KG1 (cell line): ENCODE measurements at regions not wholly inside any gene's neighbourhood (a gene's known extent, or its start where the extent isn't known, plus 50 kb on each side); places are given as distances from the start of the nearest gene placed in this dataset.
"Not testable (repeated sequence)": the region's sequence is repeated elsewhere in the genome, so short reads cannot be mapped to it uniquely, and the experiment has no call there.

Source experiments
- DNase-seq: peaks from one replicate; lab custom pipeline; 2025; lab: John Stamatoyannopoulos, UW

DNA sequence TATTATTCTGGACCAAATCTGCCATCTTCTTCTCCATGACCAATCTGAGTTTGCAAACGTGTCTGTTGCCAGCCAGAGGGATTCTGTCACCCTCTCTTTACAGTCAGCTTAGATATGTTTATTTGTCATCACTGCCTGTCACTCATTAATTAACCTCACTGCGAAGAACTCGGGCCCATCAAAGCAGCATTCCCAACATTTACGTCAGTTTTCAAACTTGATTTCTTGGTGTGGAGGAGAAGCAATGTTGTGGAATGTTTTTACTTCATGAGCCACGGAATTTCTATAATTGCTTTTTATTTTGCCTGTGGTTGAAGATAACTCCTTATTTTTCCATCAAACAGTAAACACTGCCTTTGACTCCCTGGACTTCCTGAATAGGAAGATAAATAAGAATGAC, 91.8 kb upstream of the CNKSR3 start:
- DNase-seq, result no peak

GRCh38 chr6:154602708-154603107, 92.2 kb upstream of the CNKSR3 start:
- DNase-seq, result no peak

GRCh38 chr6:154604119-154604518, 93.6 kb upstream of the CNKSR3 start:
- DNase-seq, result no peak

DNA sequence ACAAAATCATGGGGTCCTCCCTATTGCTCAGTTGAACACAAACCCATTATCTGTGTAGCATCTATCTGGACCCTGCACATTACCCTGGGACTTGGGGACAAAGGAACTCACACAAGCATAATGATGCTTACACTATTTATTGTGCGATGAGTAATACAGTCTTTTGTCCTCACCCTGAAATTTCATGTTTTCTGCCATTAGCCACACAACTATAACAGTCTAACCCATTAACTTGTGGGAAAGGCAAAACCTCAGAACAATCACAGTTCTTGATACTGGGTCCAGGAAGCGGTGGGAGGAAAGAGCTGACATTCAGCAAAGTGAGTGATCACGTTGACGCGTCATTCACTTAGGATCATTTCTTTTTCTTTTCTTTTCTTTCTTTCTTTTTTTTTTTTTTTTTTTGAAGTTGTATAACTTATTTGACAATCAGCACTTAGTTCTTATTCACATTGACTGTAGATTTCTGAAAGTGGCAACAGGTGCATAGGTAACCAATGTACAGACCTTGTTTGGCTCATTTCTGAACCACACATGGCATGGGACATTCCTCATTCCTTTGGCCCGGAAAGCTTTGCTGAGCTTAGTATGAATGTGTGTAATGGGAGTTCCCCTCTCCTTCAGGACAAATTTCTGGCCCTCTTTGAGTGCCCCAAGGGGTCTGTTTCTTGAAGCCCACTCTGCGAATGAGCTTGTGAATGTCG, 94.8 kb upstream of the CNKSR3 start:
- DNase-seq, result no peak

DNA sequence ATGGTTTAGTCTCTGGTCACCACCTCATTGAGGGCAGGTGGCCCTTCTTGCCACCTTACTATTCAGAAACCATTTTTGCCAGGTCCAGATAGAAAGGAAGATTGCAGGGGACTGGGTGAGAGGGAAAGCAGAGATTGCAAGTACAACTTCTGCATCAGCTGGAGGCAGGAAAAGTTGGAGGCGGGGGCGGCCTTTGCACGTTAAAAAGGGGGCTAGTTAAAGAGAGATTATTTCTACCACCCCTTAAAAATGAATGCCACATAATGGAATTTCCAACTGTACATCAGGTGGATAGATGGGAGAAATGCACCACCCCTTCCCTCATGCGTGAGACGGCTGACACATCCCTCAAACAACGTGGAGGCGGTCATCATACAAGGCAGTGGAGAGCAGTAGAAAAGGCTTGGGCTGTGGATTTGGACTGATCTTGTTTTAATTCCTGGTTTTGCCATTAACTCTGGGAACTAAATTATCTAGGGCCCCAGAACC, 95.4 kb upstream of the CNKSR3 start:
- DNase-seq, result no peak

DNA sequence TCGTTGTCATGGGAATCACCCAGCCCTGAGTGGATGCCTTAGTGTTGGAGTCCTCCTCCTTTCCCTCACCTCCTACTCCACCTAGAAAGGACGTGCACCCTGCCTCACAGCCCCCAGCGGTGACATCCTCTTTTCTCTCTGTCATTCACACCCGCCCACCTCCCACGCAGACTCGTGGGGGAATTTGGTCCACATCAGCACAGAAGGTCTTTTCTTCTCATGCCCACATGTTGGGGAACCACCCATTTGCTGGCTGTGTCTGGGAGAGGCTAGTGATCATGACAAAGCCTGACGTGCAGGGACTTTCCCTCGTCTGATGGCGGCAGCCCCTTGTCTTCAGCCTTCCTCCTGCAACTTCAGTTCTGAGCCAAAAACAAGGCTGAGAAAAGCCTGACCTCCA, 96.0 kb upstream of the CNKSR3 start:
- no peak for DNase-seq

- no peak for DNase-seq
These were observed 96.4 kb upstream of the CNKSR3 start for GRCh38 chr6:154606860-154607259.

DNA sequence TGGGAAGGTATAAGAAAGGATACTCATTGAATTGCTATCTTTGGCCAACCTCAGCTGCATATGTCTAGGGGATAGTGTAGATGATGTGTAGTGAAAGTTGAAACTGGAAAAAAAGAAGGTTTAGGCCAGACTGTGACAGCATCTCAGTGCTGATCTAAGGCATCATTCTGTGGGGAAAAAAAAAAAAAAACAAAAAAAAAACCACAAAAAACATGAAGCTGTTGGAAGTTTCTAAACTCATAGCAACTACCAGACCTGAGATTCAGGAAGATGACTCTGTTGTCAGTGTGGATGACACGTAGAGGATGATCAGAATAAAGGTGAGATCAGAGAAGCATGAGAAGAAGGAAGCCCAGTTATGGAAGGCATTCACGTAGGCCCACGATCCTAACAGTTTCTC, 100.8 kb upstream of the CNKSR3 start:
- no peak for DNase-seq

DNA sequence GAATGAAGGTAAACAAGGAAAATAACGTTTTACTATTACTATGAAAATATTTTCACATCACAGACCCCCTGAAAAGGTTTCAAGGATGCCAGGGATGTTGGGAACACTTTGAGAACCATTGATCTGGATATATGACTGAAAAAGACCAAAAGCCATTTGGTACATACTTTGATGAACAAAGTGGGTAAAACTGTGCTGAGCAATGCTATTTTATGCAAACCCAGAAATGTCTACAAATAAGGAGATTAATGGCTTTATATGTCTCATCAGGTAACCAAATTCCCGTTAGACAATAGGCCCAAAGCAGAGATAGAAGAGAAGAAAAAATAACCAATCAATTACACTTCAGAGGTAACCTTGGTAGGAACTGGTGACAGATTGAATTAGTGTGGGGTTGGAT, 101.4 kb upstream of the CNKSR3 start:
- DNase-seq, result no peak

- no peak for DNase-seq
These were observed 102.7 kb upstream of the CNKSR3 start for GRCh38 chr6:154613137-154613676.

GRCh38 chr6:154614101-154614500, 103.6 kb upstream of the CNKSR3 start:
- no peak for DNase-seq

DNA sequence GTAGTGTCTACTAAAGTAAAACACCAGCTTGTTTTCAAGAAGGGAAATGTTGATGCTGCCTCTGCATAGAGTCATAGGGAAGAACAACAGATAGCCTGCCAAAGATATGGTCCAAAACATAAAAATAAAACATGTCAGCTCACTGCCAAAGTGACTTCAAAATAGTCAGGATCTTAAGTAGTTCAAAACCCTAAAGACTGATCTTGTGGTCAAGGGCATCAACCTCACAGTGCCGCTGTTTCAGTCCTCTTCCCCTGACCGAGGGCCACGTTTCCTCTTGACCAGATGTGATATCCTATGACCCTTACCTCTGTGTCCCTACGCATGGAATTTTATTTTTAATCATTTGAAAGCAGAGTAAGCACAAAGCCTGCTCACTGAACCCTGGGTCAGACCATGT, 104.2 kb upstream of the CNKSR3 start:
- DNase-seq, result no peak

GRCh38 chr6:154615483-154616025, 105.1 kb upstream of the CNKSR3 start:
- no peak for DNase-seq

- no peak for DNase-seq
These were observed 106.7 kb upstream of the CNKSR3 start for GRCh38 chr6:154617175-154617574.

DNA sequence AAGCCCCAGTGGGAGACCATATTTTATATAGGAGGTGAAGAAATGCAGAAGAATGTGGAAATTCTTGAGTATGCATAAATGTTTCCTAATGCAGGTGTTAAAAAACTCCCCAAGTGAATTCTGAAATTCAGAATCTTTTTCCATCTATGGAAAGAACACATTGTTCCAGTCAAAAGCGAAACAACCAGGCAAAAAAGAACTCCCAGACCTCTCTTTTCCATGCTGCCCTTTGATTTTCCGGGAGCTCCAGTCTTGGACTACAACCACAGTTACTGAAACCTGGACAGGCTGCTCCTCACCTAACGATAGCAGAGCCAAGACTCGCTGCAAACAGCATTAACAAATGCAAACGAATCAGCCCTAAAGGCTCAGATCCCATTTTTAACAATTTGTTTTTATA, 108.7 kb upstream of the CNKSR3 start:
- no peak for DNase-seq

DNA sequence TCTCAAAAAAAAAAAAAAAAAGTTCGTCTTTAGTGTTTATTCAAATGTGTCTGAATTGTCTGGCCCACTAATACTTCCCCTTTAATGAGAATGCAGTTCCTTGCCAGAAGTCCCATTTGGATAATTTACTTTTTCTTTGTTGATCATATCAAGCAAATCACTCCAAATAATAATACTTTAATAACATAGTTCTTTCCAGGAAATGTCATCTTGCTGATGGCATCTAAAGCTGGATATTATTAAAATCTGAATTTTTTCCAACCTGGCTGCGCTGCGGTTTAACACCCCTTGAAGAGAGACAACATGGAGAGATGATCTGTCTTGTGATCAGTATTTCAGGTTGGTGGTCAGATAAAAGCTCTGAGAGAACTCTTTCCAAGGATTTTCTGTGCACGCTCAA, 111.2 kb upstream of the CNKSR3 start:
- DNase-seq, result no peak

DNA sequence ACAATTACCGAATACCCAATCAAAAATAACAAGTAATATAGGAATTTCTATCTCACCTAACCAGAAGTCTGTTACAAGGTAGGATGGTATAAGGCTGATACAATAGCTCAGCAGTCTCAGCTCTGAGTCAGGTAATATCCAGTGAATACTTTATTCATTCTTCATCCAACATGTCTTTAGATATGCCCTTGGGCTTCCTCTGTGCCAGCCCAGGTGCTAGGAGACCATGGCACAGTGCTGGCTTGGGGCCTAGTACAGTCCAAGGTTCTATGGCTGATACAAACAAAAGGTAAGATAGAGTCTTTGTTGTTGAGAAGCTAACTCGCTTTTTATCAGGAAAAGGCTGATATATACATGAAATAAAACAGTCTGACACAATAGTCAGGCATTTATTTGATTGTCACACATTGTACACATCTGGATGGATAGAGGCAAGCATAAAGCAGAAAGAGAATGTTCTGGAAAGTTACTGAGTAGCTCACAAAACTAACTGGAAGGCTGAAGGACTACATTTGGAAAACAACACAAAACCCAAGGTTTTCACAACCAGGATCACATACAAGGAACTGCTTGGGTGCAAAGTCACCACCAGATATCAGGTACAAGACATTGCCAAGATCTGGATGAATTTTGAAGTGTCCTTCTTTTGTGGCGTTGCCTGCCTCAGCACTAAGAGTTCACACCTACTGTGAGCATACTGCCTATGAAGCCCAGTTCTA, 110.4 kb upstream of the SCAF8 start:
- no peak for DNase-seq

DNA sequence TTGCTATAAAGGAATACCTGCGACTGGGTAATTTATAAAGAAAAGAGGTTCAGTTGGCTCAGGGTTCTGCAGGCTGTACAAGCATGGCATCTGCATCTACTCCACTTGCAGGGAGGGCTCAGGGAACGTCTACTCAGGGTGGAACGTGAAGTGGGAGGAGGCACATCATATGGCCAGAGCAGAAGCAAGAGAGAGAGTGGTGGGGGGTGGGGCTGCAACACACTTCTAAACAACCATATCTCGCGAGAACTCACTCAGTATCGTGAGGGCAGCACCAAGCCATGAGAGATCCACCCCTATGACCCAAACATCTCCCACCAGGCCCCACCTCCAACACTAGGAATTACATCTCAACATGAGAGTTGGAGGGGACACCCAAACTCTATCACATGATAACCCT, 109.8 kb upstream of the SCAF8 start:
- DNase-seq, result no peak

GRCh38 chr6:154624038-154624599, 109.1 kb upstream of the SCAF8 start:
- no peak for DNase-seq

DNA sequence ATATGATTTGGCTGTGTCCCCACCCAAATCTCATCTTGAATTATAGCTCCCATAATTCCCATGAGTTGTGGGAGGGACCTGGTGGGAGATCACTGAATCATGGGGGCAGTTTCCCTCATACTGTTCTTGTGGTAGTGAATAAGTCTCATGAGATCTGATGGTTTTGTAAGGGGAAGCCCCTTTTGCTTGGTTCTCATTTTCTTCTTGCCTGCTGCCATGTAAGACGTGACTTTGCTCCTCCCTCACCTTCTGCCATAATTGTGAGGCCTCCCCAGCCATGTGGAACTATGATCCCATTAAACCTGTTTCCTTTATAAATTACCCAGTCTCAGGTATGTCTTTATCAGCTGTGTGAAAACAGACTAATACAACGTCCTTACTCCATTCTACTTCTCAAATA, 108.5 kb upstream of the SCAF8 start:
- not testable (repeated sequence) for DNase-seq

- DNase-seq, result no peak
These were observed 107.5 kb upstream of the SCAF8 start for GRCh38 chr6:154625721-154626120.

DNA sequence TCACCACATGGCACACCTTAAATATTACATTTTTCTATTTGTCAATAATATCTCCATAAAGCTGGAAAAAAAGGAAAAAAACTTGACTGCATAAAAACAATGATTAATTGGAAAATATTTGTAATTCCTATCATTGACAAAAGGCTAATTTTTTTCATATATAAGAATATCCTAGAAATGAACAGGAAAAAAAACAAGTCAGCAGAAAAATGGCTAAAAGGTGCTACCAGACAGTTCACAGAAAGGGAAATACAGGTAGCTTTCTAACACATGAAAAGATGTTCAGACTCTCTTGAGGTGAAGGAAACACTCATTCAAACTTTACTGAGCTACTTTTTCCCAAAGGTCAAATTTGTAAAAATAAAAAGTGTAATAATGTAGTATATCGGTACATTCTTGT, 104.1 kb upstream of the SCAF8 start:
- no peak for DNase-seq

- DNase-seq, result no peak
These were observed 101.1 kb upstream of the SCAF8 start for GRCh38 chr6:154632119-154632518.
